ENCODE measurements at regions not wholly inside any gene's neighbourhood (a gene's known extent, or its start where the extent isn't known, plus 50 kb on each side); places are given as distances from the start of the nearest gene placed in this dataset.

GRCh38 chr11:128291007-128291406 lies 296.4 kb downstream of the ETS1 start:
- no peak overlapping the region for H3K4me3 ChIP-seq (replicated peaks in 1 of 3; ENCODE audit: insufficient read depth in 1 of 3, low read depth in 1 of 3, low read length in 3 of 3)
- no peaks in the 10 kb centered on the region for H3K79me2 ChIP-seq (ENCODE audit: control insufficient read depth, insufficient read depth, low read length)
- H3K36me3 ChIP-seq (ENCODE audit: control insufficient read depth in 2 of 2, extremely low read depth in 1 of 2, insufficient read depth in 2 of 2, low read length in 2 of 2): no peaks in the 10 kb centered on the region
- no peak overlapping the region for H3K27ac ChIP-seq (ENCODE audit: insufficient read depth, low read depth, low read length)
- no peak overlapping the region for H3K9ac ChIP-seq (replicated peaks; ENCODE audit: extremely low read depth, insufficient read depth, low read length)
- no peaks in the 10 kb centered on the region for H3K9me1 ChIP-seq (replicated peaks; ENCODE audit: control insufficient read depth, extremely low read depth, insufficient read depth, low read length)
- no peak overlapping the region for H3K4me2 ChIP-seq (ENCODE audit: insufficient read depth, low read length)
- FAIRE-seq: no peak
- dilution Hi-C loops (cut with MboI; ENCODE audit: extremely low pct_ligation_motif_present, low sequenced_read_pairs): no loop called here
- intact Hi-C loops (cut with micrococcal nuclease): loop anchor here (2.0 to 10.0 kb wide), 4 partner anchors 168 to 556 kb away; no protein-coding TSS in a partner anchor
- no peak for TF ChIP-seq GATA2 (IDR thresholded peaks at IDR 0.05; ENCODE audit: insufficient read depth, insufficient read length, low read depth, low read length)
- no peak for TF ChIP-seq EZH2 (IDR thresholded peaks at IDR 0.05; ENCODE audit: borderline replicate concordance, low read depth, low read length, severe bottlenecking)
- TF ChIP-seq FOS (IDR thresholded peaks at IDR 0.05; ENCODE audit: borderline replicate concordance, insufficient read depth, low read length): no peak
- TF ChIP-seq MYC (IDR thresholded peaks at IDR 0.05; ENCODE audit: low read depth, low read length): no peak
- no peak for TF ChIP-seq MAX (IDR thresholded peaks at IDR 0.05; ENCODE audit: insufficient read depth, insufficient read length)
- TF ChIP-seq JUN (IDR thresholded peaks at IDR 0.05; ENCODE audit: borderline replicate concordance, insufficient read depth, insufficient read length, low read depth): no peak
- no peak for TF ChIP-seq POLR2A (IDR thresholded peaks at IDR 0.05; ENCODE audit: low read depth, low read length)
- no peak for TF ChIP-seq CTCF (IDR thresholded peaks at IDR 0.05; ENCODE audit: extremely low read depth in 1 of 2, insufficient read depth in 1 of 2, low read depth in 1 of 2, low read length in 2 of 2)
- no peak for TF ChIP-seq POLR2AphosphoS5 (IDR thresholded peaks at IDR 0.05; ENCODE audit: insufficient read depth, low read depth, low read length)
- H4K20me1 ChIP-seq (replicated peaks; ENCODE audit: control insufficient read depth, extremely low read depth, insufficient read depth, low read length): no peaks in the 10 kb centered on the region
- DNase-seq (ENCODE audit: low read depth, low spot score): no peak
- POLR2A ChIA-PET: no interaction called here
- BruUV-seq (replicated peaks): no TSS peak
- no peaks in the 10 kb centered on the region for H3K9me3 ChIP-seq (replicated peaks; ENCODE audit: control insufficient read depth, insufficient read depth, low read length)
- CTCF ChIA-PET: interaction anchor here (0.6 to 8.0 kb wide), 26 partner anchors 11 to 665 kb away, joined by 3 to 145 read pairs (median 4); no protein-coding TSS in a partner anchor
- H2AFZ ChIP-seq (ENCODE audit: low read depth, low read length): no peak overlapping the region
- no peaks in the 10 kb centered on the region for H3K4me1 ChIP-seq (ENCODE audit: control insufficient read depth, extremely low read depth, insufficient read depth, low read length)
- no peaks in the 10 kb centered on the region for H3K27me3 ChIP-seq (ENCODE audit: control insufficient read depth in 2 of 2, insufficient read depth in 2 of 2, low read length in 2 of 2)

Data from endothelial cell of umbilical vein (primary cell).